B cell (primary cell): ENCODE measurements at regions not wholly inside any gene's neighbourhood (a gene's known extent, or its start where the extent isn't known, plus 50 kb on each side); places are given as distances from the start of the nearest gene placed in this dataset.

Experiments
- ATAC-seq: fragments of 200-7000 bp; cut with Tn5 transposase; one replicate; pipeline ENCODE4 v1.10.0; 2021; ENCODE audit warnings: low read depth, mild to moderate bottlenecking, moderate number of reproducible peaks, moderate library complexity
- CTCF ChIA-PET: fragments of 350-600 bp; sonication (Branson Sonifier 250); formaldehyde crosslinking; loops from one replicate; lab custom pipeline; 2021; ENCODE audit warnings: antibody characterized with exemption, inconsistent platforms; lab: Charles Lee
- POLR2A ChIA-PET: fragments of 350-600 bp; sonication (Branson Sonifier 250); formaldehyde crosslinking; loops from one replicate; lab custom pipeline; 2021; ENCODE audit warnings: antibody characterized with exemption; lab: Charles Lee
- DNase-seq: peaks from one replicate; pipeline ENCODE4 v3.0.0; 2013
- H2AFZ ChIP-seq: 2 replicates; pipeline ENCODE4 v1.6.1; 2012; ENCODE audit warnings: mild to moderate bottlenecking, low read depth, low read length; ENCODE audit not compliant: insufficient read depth, poor library complexity, severe bottlenecking
- H3K27ac ChIP-seq, 2 donors: 1 replicate in 1 of 2; 2 replicates in 1 of 2; pipeline ENCODE4 v1.5.1; 2012 to 2013; ENCODE audit warnings: low read length in 2 of 2, mild to moderate bottlenecking in 2 of 2, moderate library complexity in 1 of 2
- H3K27me3 ChIP-seq, 4 experiments: fragments of 200-600 bp in 1 of 4; sonication (generic) in 1 of 4; replicated peaks in 1 of 4; 1 replicate in 2 of 4; 2 replicates in 2 of 4; pipeline versions ENCODE4 v1.6.1 to v1.7.0; 2013 to 2016; ENCODE audit warnings: low read length in 3 of 4, mild to moderate bottlenecking in 2 of 4, mixed read lengths in 1 of 4, moderate library complexity in 1 of 4; ENCODE audit not compliant: insufficient read depth in 4 of 4, control insufficient read depth in 3 of 4; ENCODE audit errors: control extremely low read depth in 1 of 4
- H3K36me3 ChIP-seq, 2 experiments: replicated peaks in 1 of 2; 1 replicate in 1 of 2; 2 replicates in 1 of 2; pipeline versions ENCODE4 v1.6.1 to v1.7.1; 2013; ENCODE audit warnings: low read length in 1 of 2; ENCODE audit not compliant: insufficient read depth in 2 of 2, control insufficient read depth in 1 of 2; ENCODE audit errors: control extremely low read depth in 1 of 2, extremely low read depth in 1 of 2
- H3K4me1 ChIP-seq, 2 donors: fragments of 200-600 bp in 1 of 2; sonication (generic) in 1 of 2; 1 replicate in 1 of 2; 2 replicates in 1 of 2; pipeline versions ENCODE4 v1.5.1 to v1.6.1; 2013 to 2017; ENCODE audit warnings: low read length in 2 of 2; ENCODE audit not compliant: control insufficient read depth in 2 of 2, insufficient read depth in 2 of 2
- H3K4me2 ChIP-seq: replicated peaks from 2 replicates; pipeline ENCODE3; 2012; ENCODE audit warnings: mild to moderate bottlenecking, low read depth, low read length; ENCODE audit not compliant: poor library complexity, severe bottlenecking
- H3K4me3 ChIP-seq, 5 experiments: fragments of 200-600 bp in 1 of 5; sonication (generic) in 1 of 5; 1 replicate in 3 of 5; 2 replicates in 2 of 5; pipeline versions ENCODE4 v1.5.1 to v1.7.0; 2011 to 2016; ENCODE audit warnings: low read length in 4 of 5, mild to moderate bottlenecking in 4 of 5, low read depth in 2 of 5, control low read depth in 1 of 5, moderate library complexity in 1 of 5; ENCODE audit not compliant: insufficient read depth in 1 of 5; ENCODE audit errors: control extremely low read depth in 1 of 5, extremely low read depth in 1 of 5
- H3K79me2 ChIP-seq: fragments of 200-600 bp; sonication (generic); one replicate; pipeline ENCODE4 v1.6.0; 2016; ENCODE audit warnings: low read length; ENCODE audit not compliant: control insufficient read depth, insufficient read depth
- H3K9ac ChIP-seq: fragments of 200-600 bp; sonication (generic); 2 replicates; pipeline ENCODE4 v1.6.1; 2017; ENCODE audit warnings: mild to moderate bottlenecking, low read length, moderate library complexity
- H3K9me3 ChIP-seq, 3 donors: one replicate each; pipeline versions ENCODE4 v1.6.1 to v1.7.1; 2013; ENCODE audit warnings: low read length in 2 of 3; ENCODE audit not compliant: control insufficient read depth in 2 of 3, insufficient read depth in 1 of 3; ENCODE audit errors: control extremely low read depth in 1 of 3
- H4K20me1 ChIP-seq: 2 replicates; pipeline ENCODE4 v1.6.0; 2012; ENCODE audit warnings: mild to moderate bottlenecking, low read length; ENCODE audit not compliant: insufficient read depth, control insufficient read depth, poor library complexity, severe bottlenecking
- H3K27ac Mint-ChIP-seq: one replicate; pipeline ENCODE4 v1.8.0; 2021; ENCODE audit warnings: mixed read lengths
- H3K27me3 Mint-ChIP-seq: one replicate; pipeline ENCODE4 v1.8.0; 2021; ENCODE audit warnings: mixed read lengths
- H3K4me1 Mint-ChIP-seq: one replicate; pipeline ENCODE4 v1.8.0; 2021; ENCODE audit warnings: mixed read lengths
- H3K4me3 Mint-ChIP-seq: one replicate; pipeline ENCODE4 v1.8.0; 2021; ENCODE audit warnings: mixed read lengths
- H3K9me3 Mint-ChIP-seq: one replicate; pipeline ENCODE4 v1.8.0; 2022; ENCODE audit warnings: mixed read lengths; ENCODE audit not compliant: insufficient read depth
- EZH2 ChIP-seq: IDR thresholded peaks from 2 replicates; pipeline ENCODE4 v1.6.1; 2012; ENCODE audit warnings: borderline replicate concordance, low read depth, mild to moderate bottlenecking, moderate library complexity, low read length; ENCODE audit not compliant: insufficient read depth, poor library complexity, severe bottlenecking
- intact Hi-C: fragments of 100-400 bp; cut with micrococcal nuclease; formaldehyde crosslinking; loops from one replicate; pipeline ENCODE4 v1.10.0; 2022
- TF ChIP-seq, protein P1 (sequence below): fragments of 200-600 bp; IDR thresholded peaks from one replicate; pipeline ENCODE4 v1.8.0; 2022; ENCODE audit warnings: antibody characterized with exemption, mild to moderate bottlenecking

DNA sequence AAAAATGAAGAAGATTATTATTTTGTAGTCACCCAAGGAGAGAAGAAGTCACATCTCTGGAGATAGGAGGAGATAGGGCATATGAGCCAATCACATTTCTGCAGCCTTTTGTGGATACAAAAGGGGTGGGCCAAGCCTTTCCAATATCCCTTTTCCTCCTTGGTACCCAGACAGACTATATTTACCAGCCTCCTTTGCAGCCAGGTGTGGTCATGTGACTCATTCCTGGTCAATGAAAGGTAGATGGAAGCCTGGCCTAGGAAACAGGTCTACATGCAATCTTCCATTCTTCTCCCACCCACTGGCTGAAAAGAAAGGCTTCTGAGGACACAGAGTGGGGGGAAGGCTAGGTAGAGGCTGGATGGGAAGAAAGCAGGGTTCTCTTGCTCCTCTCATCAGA lies 58.1 kb upstream of the ERG start:
- ChIA-PET POLR2A (no interaction called here), CTCF (no interaction called here)
- H3K9ac ChIP-seq: no peak overlapping the region
- H3K36me3 ChIP-seq: no peaks in the 10 kb centered on the region
- H3K27ac ChIP-seq: no peak overlapping the region
- no peaks in the 10 kb centered on the region for H3K9me3 ChIP-seq
- no peak overlapping the region for H3K4me3 ChIP-seq
- H4K20me1 ChIP-seq: no peaks in the 10 kb centered on the region
- no peaks in the 10 kb centered on the region for H3K27me3 ChIP-seq
- ATAC-seq (no peak), DNase-seq (no peak)
- H2AFZ ChIP-seq: no peak overlapping the region
- no peak overlapping the region for H3K4me3 Mint-ChIP-seq
- intact Hi-C loops: no loop called here
- H3K27me3 Mint-ChIP-seq: no peaks in the 10 kb centered on the region
- no peaks in the 10 kb centered on the region for H3K9me3 Mint-ChIP-seq
- H3K4me1 Mint-ChIP-seq: no peaks in the 10 kb centered on the region
- no peaks in the 10 kb centered on the region for H3K4me1 ChIP-seq
- TF ChIP-seq, protein P1, sequence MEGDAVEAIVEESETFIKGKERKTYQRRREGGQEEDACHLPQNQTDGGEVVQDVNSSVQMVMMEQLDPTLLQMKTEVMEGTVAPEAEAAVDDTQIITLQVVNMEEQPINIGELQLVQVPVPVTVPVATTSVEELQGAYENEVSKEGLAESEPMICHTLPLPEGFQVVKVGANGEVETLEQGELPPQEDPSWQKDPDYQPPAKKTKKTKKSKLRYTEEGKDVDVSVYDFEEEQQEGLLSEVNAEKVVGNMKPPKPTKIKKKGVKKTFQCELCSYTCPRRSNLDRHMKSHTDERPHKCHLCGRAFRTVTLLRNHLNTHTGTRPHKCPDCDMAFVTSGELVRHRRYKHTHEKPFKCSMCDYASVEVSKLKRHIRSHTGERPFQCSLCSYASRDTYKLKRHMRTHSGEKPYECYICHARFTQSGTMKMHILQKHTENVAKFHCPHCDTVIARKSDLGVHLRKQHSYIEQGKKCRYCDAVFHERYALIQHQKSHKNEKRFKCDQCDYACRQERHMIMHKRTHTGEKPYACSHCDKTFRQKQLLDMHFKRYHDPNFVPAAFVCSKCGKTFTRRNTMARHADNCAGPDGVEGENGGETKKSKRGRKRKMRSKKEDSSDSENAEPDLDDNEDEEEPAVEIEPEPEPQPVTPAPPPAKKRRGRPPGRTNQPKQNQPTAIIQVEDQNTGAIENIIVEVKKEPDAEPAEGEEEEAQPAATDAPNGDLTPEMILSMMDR: no peak
- TF ChIP-seq EZH2: no peak
- H3K79me2 ChIP-seq: no peaks in the 10 kb centered on the region
- no peak overlapping the region for H3K4me2 ChIP-seq
- H3K27ac Mint-ChIP-seq: no peak overlapping the region

DNA sequence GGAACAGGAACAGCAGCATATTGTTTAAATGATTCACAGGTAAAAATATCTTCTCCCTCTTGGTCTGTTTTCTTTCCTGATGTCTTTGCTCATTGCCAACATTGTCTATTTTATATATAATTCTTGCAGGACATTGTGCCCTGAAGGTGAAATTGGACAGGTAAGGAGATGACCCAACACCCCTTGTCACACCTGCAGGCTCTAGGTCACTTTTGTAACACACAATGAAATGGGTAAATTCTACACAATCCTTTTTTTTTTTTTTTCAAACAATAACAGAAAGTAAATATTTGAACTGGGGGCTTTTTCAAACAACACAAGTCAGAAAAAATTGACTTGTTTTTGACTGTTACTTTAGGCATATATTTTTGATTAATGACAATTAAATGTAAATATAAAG lies 62.9 kb upstream of the ERG start:
- Histone ChIP-seq H3K4me1 (no peaks in the 10 kb centered on the region), H3K36me3 (no peaks in the 10 kb centered on the region), H3K4me2 (no peak overlapping the region), H4K20me1 (no peaks in the 10 kb centered on the region), H3K4me3 (no peak overlapping the region), H3K79me2 (no peaks in the 10 kb centered on the region), H3K9ac (no peak overlapping the region), H3K27me3 (no peaks in the 10 kb centered on the region), H3K27ac (no peak overlapping the region), H2AFZ (no peak overlapping the region), H3K9me3 (no peaks in the 10 kb centered on the region)
- ChIA-PET CTCF (no interaction called here), POLR2A (no interaction called here)
- TF ChIP-seq, protein P1: no peak
- no peak for TF ChIP-seq EZH2
- H3K27ac Mint-ChIP-seq: no peak overlapping the region
- H3K9me3 Mint-ChIP-seq: no peaks in the 10 kb centered on the region
- intact Hi-C loops: no loop called here
- ATAC-seq (no peak), DNase-seq (no peak)
- peaks cover 4% of the 10 kb centered on the region for H3K27me3 Mint-ChIP-seq
- H3K4me1 Mint-ChIP-seq: no peaks in the 10 kb centered on the region
- H3K4me3 Mint-ChIP-seq: no peak overlapping the region
